ENCODE measurements at regions not wholly inside any gene's neighbourhood (a gene's known extent, or its start where the extent isn't known, plus 50 kb on each side); places are given as distances from the start of the nearest gene placed in this dataset.
"Not testable (repeated sequence)": the region's sequence is repeated elsewhere in the genome, so short reads cannot be mapped to it uniquely, and the experiment has no call there.

- H3K9me2 ChIP-seq (replicated peaks; ENCODE audit: low read depth, low read length): no peaks in the 10 kb centered on the region
- H3K9me3 ChIP-seq (ENCODE audit: insufficient read depth, low read depth, low read length): 0 out of 2 replicates have a peak, but pooled peaks cover 3% of the 10 kb centered on the region
- H3K9ac ChIP-seq (ENCODE audit: low read depth, low read length, poor library complexity, severe bottlenecking): no peak overlapping the region
- no peaks in the 10 kb centered on the region for H3K4me1 ChIP-seq (ENCODE audit: insufficient read depth, low read length, poor library complexity, severe bottlenecking)
- no peak overlapping the region for H3K4me2 ChIP-seq (ENCODE audit: low read depth, low read length, poor library complexity, severe bottlenecking)
- H3K4me3 ChIP-seq (ENCODE audit: low read length, poor library complexity, severe bottlenecking): no peak overlapping the region
- H3F3A ChIP-seq (ENCODE audit: low read depth): no peaks in the 10 kb centered on the region
- H2AFZ ChIP-seq (ENCODE audit: low read length): no peak overlapping the region
- H4K20me1 ChIP-seq (ENCODE audit: insufficient read depth, low read length, poor library complexity, severe bottlenecking): no peaks in the 10 kb centered on the region
- H3K79me2 ChIP-seq (ENCODE audit: insufficient read depth, low read length): no peaks in the 10 kb centered on the region
- no peaks in the 10 kb centered on the region for H3K27me3 ChIP-seq (ENCODE audit: insufficient read depth, low read length, poor library complexity, severe bottlenecking)
- no peaks in the 10 kb centered on the region for H3K36me3 ChIP-seq (ENCODE audit: insufficient read depth, low read length)
- TF ChIP-seq EZH2phosphoT487 (IDR thresholded peaks at IDR 0.05; ENCODE audit: borderline replicate concordance): no peak
- TF ChIP-seq, protein P1, sequence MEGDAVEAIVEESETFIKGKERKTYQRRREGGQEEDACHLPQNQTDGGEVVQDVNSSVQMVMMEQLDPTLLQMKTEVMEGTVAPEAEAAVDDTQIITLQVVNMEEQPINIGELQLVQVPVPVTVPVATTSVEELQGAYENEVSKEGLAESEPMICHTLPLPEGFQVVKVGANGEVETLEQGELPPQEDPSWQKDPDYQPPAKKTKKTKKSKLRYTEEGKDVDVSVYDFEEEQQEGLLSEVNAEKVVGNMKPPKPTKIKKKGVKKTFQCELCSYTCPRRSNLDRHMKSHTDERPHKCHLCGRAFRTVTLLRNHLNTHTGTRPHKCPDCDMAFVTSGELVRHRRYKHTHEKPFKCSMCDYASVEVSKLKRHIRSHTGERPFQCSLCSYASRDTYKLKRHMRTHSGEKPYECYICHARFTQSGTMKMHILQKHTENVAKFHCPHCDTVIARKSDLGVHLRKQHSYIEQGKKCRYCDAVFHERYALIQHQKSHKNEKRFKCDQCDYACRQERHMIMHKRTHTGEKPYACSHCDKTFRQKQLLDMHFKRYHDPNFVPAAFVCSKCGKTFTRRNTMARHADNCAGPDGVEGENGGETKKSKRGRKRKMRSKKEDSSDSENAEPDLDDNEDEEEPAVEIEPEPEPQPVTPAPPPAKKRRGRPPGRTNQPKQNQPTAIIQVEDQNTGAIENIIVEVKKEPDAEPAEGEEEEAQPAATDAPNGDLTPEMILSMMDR (conservative IDR thresholded peaks at IDR 0.05; ENCODE audit: low read length): no peak
Measured at GRCh38 chr5:24225051-24225450, 419.7 kb downstream of the CDH10 start.

- Histone ChIP-seq H2AFZ (ENCODE audit: low read length) (no peak overlapping the region), H4K20me1 (ENCODE audit: insufficient read depth, low read length, poor library complexity, severe bottlenecking) (no peaks in the 10 kb centered on the region), H3K79me2 (ENCODE audit: insufficient read depth, low read length) (no peaks in the 10 kb centered on the region), H3K4me2 (ENCODE audit: low read depth, low read length, poor library complexity, severe bottlenecking) (no peak overlapping the region), H3K9ac (ENCODE audit: low read depth, low read length, poor library complexity, severe bottlenecking) (no peak overlapping the region), H3K36me3 (ENCODE audit: insufficient read depth, low read length) (no peaks in the 10 kb centered on the region), H3K4me1 (ENCODE audit: insufficient read depth, low read length, poor library complexity, severe bottlenecking) (no peaks in the 10 kb centered on the region), H3K9me3 (ENCODE audit: insufficient read depth, low read depth, low read length) (no peaks in the 10 kb centered on the region), H3K4me3 (ENCODE audit: low read length, poor library complexity, severe bottlenecking) (no peak overlapping the region), H3F3A (ENCODE audit: low read depth) (no peaks in the 10 kb centered on the region), H3K27me3 (ENCODE audit: insufficient read depth, low read length, poor library complexity, severe bottlenecking) (no peaks in the 10 kb centered on the region), H3K9me2 (replicated peaks; ENCODE audit: low read depth, low read length) (no peaks in the 10 kb centered on the region)
- TF ChIP-seq, protein P1 (conservative IDR thresholded peaks at IDR 0.05; ENCODE audit: low read length): no peak
- no peak for TF ChIP-seq EZH2phosphoT487 (IDR thresholded peaks at IDR 0.05; ENCODE audit: borderline replicate concordance)
Measured at GRCh38 chr5:24226479-24226878, 418.3 kb downstream of the CDH10 start.

DNA sequence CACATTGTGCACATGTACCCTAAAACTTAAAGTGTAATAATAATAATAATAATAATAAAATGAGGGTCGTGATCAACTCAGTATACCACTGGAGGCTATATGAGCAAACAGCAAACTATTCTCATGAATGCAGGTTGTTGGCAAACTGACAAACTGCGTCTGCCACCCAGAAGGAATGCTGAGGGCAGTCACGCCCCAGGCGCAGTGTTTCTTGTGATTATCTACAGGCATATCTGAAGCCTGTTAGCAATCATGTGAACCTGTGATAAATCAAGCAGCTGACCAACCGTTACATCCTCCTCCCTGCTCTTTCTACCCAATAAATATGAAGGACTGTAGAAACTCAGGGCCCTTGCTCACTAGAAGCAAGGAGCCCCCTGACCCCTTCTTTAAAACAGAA is 416.9 kb downstream of the CDH10 start:
- H2AFZ ChIP-seq (ENCODE audit: low read length); H3K4me1 ChIP-seq (ENCODE audit: insufficient read depth, low read length, poor library complexity, severe bottlenecking); H3K4me2 ChIP-seq (ENCODE audit: low read depth, low read length, poor library complexity, severe bottlenecking); H3K4me3 ChIP-seq (ENCODE audit: low read length, poor library complexity, severe bottlenecking); H4K20me1 ChIP-seq (ENCODE audit: insufficient read depth, low read length, poor library complexity, severe bottlenecking); H3K36me3 ChIP-seq (ENCODE audit: insufficient read depth, low read length); H3K9ac ChIP-seq (ENCODE audit: low read depth, low read length, poor library complexity, severe bottlenecking); H3K27me3 ChIP-seq (ENCODE audit: insufficient read depth, low read length, poor library complexity, severe bottlenecking); H3K9me2 ChIP-seq (replicated peaks; ENCODE audit: low read depth, low read length); H3F3A ChIP-seq (ENCODE audit: low read depth); H3K79me2 ChIP-seq (ENCODE audit: insufficient read depth, low read length); H3K9me3 ChIP-seq (ENCODE audit: insufficient read depth, low read depth, low read length): not testable (repeated sequence)

GRCh38 chr5:24232041-24232440 is 412.7 kb downstream of the CDH10 start:
- H4K20me1 ChIP-seq (ENCODE audit: insufficient read depth, low read length, poor library complexity, severe bottlenecking): no peaks in the 10 kb centered on the region
- no peaks in the 10 kb centered on the region for H3F3A ChIP-seq (ENCODE audit: low read depth)
- H2AFZ ChIP-seq (ENCODE audit: low read length): no peak overlapping the region
- TF ChIP-seq, protein P1 (conservative IDR thresholded peaks at IDR 0.05; ENCODE audit: low read length): no peak
- no peaks in the 10 kb centered on the region for H3K9me2 ChIP-seq (replicated peaks; ENCODE audit: low read depth, low read length)
- H3K79me2 ChIP-seq (ENCODE audit: insufficient read depth, low read length): no peaks in the 10 kb centered on the region
- no peak overlapping the region for H3K4me3 ChIP-seq (ENCODE audit: low read length, poor library complexity, severe bottlenecking)
- no peak overlapping the region for H3K4me2 ChIP-seq (ENCODE audit: low read depth, low read length, poor library complexity, severe bottlenecking)
- no peak overlapping the region for H3K9ac ChIP-seq (ENCODE audit: low read depth, low read length, poor library complexity, severe bottlenecking)
- H3K4me1 ChIP-seq (ENCODE audit: insufficient read depth, low read length, poor library complexity, severe bottlenecking): no peaks in the 10 kb centered on the region
- H3K36me3 ChIP-seq (ENCODE audit: insufficient read depth, low read length): no peaks in the 10 kb centered on the region
- H3K27me3 ChIP-seq (ENCODE audit: insufficient read depth, low read length, poor library complexity, severe bottlenecking): no peaks in the 10 kb centered on the region
- H3K9me3 ChIP-seq (ENCODE audit: insufficient read depth, low read depth, low read length): no peaks in the 10 kb centered on the region

Data from Loucy (cell line).